Loucy (cell line): ENCODE measurements at regions not wholly inside any gene's neighbourhood (a gene's known extent, or its start where the extent isn't known, plus 50 kb on each side); places are given as distances from the start of the nearest gene placed in this dataset.

Experiments
- H2AFZ ChIP-seq: fragments of 200-600 bp; sonication (generic); 2 replicates; pipeline ENCODE4 v1.6.0; 2016; ENCODE audit warnings: antibody characterized with exemption, mild to moderate bottlenecking, low read length, moderate library complexity
- H3F3A ChIP-seq: fragments of 200-600 bp; 2 replicates; pipeline ENCODE4 v1.6.0; 2016; ENCODE audit warnings: antibody characterized with exemption, low read depth, mild to moderate bottlenecking
- H3K27me3 ChIP-seq: fragments of 200-600 bp; sonication (generic); 2 replicates; pipeline ENCODE4 v1.6.1; 2014; ENCODE audit warnings: low read length, mild to moderate bottlenecking; ENCODE audit not compliant: insufficient read depth, poor library complexity, severe bottlenecking
- H3K36me3 ChIP-seq: fragments of 200-600 bp; sonication (generic); 2 replicates; pipeline ENCODE4 v1.6.1; 2016; ENCODE audit warnings: low read length; ENCODE audit not compliant: insufficient read depth
- H3K4me1 ChIP-seq: fragments of 200-600 bp; sonication (generic); 2 replicates; pipeline ENCODE4 v1.5.1; 2014; ENCODE audit warnings: low read length, mild to moderate bottlenecking; ENCODE audit not compliant: insufficient read depth, poor library complexity, severe bottlenecking
- H3K4me2 ChIP-seq: fragments of 200-600 bp; sonication (generic); 2 replicates; pipeline ENCODE4 v1.6.0; 2014; ENCODE audit warnings: antibody characterized with exemption, low read length, low read depth, mild to moderate bottlenecking; ENCODE audit not compliant: poor library complexity, severe bottlenecking
- H3K4me3 ChIP-seq: fragments of 200-600 bp; sonication (generic); 2 replicates; pipeline ENCODE4 v1.5.1; 2014; ENCODE audit warnings: low read length, mild to moderate bottlenecking, mixed read lengths; ENCODE audit not compliant: poor library complexity, severe bottlenecking
- H3K79me2 ChIP-seq: fragments of 200-600 bp; sonication (generic); 2 replicates; pipeline ENCODE4 v1.6.1; 2014; ENCODE audit warnings: low read length; ENCODE audit not compliant: insufficient read depth
- H3K9ac ChIP-seq: fragments of 200-600 bp; sonication (generic); 2 replicates; pipeline ENCODE4 v1.6.0; 2014; ENCODE audit warnings: mild to moderate bottlenecking, low read depth, low read length, moderate library complexity; ENCODE audit not compliant: poor library complexity, severe bottlenecking
- H3K9me2 ChIP-seq: fragments of 200-600 bp; sonication (generic); replicated peaks from 2 replicates; pipeline ENCODE4 v1.6.1; 2016; ENCODE audit warnings: low read depth, low read length, mixed read lengths
- H3K9me3 ChIP-seq: fragments of 200-600 bp; sonication (generic); 2 replicates; pipeline ENCODE4 v1.6.1; 2014; ENCODE audit warnings: mild to moderate bottlenecking, antibody characterized with exemption, low read length, low read depth; ENCODE audit not compliant: insufficient read depth
- H4K20me1 ChIP-seq: fragments of 200-600 bp; sonication (generic); 2 replicates; pipeline ENCODE4 v1.6.0; 2014; ENCODE audit warnings: antibody characterized with exemption, low read length, mild to moderate bottlenecking; ENCODE audit not compliant: insufficient read depth, poor library complexity, severe bottlenecking
- CTCF ChIP-seq: fragments of 200-600 bp; sonication (generic); conservative IDR thresholded peaks from 2 replicates; pipeline ENCODE4 v1.5.1; 2014; ENCODE audit warnings: mild to moderate bottlenecking, antibody characterized with exemption, low read length
- EZH2phosphoT487 ChIP-seq: fragments of 200-600 bp; IDR thresholded peaks from 2 replicates; pipeline ENCODE4 v1.6.1; 2018; ENCODE audit warnings: antibody characterized with exemption, mild to moderate bottlenecking, moderate library complexity, borderline replicate concordance

- no peak overlapping the region for H2AFZ ChIP-seq
- no peaks in the 10 kb centered on the region for H4K20me1 ChIP-seq
- no peaks in the 10 kb centered on the region for H3K27me3 ChIP-seq
- no peaks in the 10 kb centered on the region for H3K9me2 ChIP-seq
- H3K36me3 ChIP-seq = no peaks in the 10 kb centered on the region
- TF ChIP-seq CTCF = no peak
- TF ChIP-seq EZH2phosphoT487 = no peak
- no peaks in the 10 kb centered on the region for H3F3A ChIP-seq
- H3K4me2 ChIP-seq = no peak overlapping the region
- no peaks in the 10 kb centered on the region for H3K9me3 ChIP-seq
- no peaks in the 10 kb centered on the region for H3K4me1 ChIP-seq
- H3K79me2 ChIP-seq = no peaks in the 10 kb centered on the region
- no peak overlapping the region for H3K4me3 ChIP-seq
- no peak overlapping the region for H3K9ac ChIP-seq
Measured at GRCh38 chr6:120083186-120083585, 733.6 kb upstream of the MAN1A1 start.

DNA sequence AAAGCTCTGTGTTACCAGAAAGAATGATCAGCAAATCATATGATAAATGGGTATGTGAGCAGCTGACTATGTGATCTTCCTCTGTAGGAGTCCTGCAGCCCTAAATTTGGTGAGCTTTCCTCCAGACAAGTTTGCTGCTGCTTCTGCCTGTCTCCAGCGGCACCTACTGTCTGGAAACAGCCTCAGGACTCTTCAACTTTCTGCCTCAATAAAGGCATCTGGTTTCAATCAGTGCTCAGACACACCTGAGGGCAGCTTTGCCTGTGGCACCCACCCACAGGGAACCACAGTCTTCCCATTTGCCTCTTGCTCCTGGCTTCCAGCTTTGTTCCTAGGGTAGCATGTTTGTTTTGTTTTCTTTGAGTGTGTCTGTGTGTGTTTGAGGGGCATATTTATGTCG is 727.9 kb upstream of the MAN1A1 start:
- Histone ChIP-seq H2AFZ (no peak overlapping the region), H3K9me3 (no peaks in the 10 kb centered on the region), H3K4me1 (no peaks in the 10 kb centered on the region), H3F3A (no peaks in the 10 kb centered on the region), H3K9ac (no peak overlapping the region), H3K4me2 (no peak overlapping the region), H3K36me3 (no peaks in the 10 kb centered on the region), H4K20me1 (no peaks in the 10 kb centered on the region), H3K9me2 (no peaks in the 10 kb centered on the region), H3K4me3 (no peak overlapping the region), H3K79me2 (no peaks in the 10 kb centered on the region), H3K27me3 (no peaks in the 10 kb centered on the region)
- TF ChIP-seq CTCF (0 out of 2 replicates have a peak, but pooled peaks have one; percentile 12), EZH2phosphoT487 (no peak)

- H3K4me1 ChIP-seq = no peaks in the 10 kb centered on the region
- no peaks in the 10 kb centered on the region for H3K36me3 ChIP-seq
- TF ChIP-seq CTCF (no peak), EZH2phosphoT487 (no peak)
- H3K27me3 ChIP-seq = no peaks in the 10 kb centered on the region
- no peak overlapping the region for H3K4me2 ChIP-seq
- H3K9me2 ChIP-seq = no peaks in the 10 kb centered on the region; the same call in 1 of the 2 replicates
- no peak overlapping the region for H3K9ac ChIP-seq
- H4K20me1 ChIP-seq = no peaks in the 10 kb centered on the region
- H3K9me3 ChIP-seq = no peaks in the 10 kb centered on the region
- no peaks in the 10 kb centered on the region for H3F3A ChIP-seq
- no peaks in the 10 kb centered on the region for H3K79me2 ChIP-seq
- H2AFZ ChIP-seq = no peak overlapping the region
- H3K4me3 ChIP-seq = no peak overlapping the region
Measured at GRCh38 chr6:120058410-120058809, 708.8 kb upstream of the MAN1A1 start.
